Sigmoid colon (tissue), 6 donors: ENCODE measurements at regions not wholly inside any gene's neighbourhood (a gene's known extent, or its start where the extent isn't known, plus 50 kb on each side); places are given as distances from the start of the nearest gene placed in this dataset.

ENCODE experiments used
- DNase-seq: peaks from one replicate; pipeline ENCODE4 v3.0.0-alpha.2; 2019
- H3K27ac ChIP-seq, 4 donors: fragments of 200-600 bp; sonication (generic); one replicate each; pipeline ENCODE4 v1.5.1; 2016 to 2019; ENCODE audit warnings: mild to moderate bottlenecking in 1 of 4
- H3K27me3 ChIP-seq, 3 donors: fragments of 200-600 bp; sonication (generic); one replicate each; pipeline ENCODE4 v1.5.1; 2019; ENCODE audit warnings: mild to moderate bottlenecking in 1 of 3
- H3K36me3 ChIP-seq, 4 donors: fragments of 200-600 bp; sonication (generic); one replicate each; pipeline ENCODE4 v1.5.1; 2016 to 2019
- H3K4me1 ChIP-seq, 4 donors: fragments of 200-600 bp; sonication (generic); one replicate each; pipeline ENCODE4 v1.5.1; 2017 to 2019
- H3K4me3 ChIP-seq, 4 donors: fragments of 200-600 bp; sonication (generic); one replicate each; pipeline ENCODE4 v1.5.1; 2017 to 2019; ENCODE audit warnings: mild to moderate bottlenecking in 2 of 4, moderate library complexity in 1 of 4
- H3K9me3 ChIP-seq, 4 donors: fragments of 200-600 bp in 3 of 4; sonication (generic) in 3 of 4; one replicate each; pipeline versions ENCODE4 v1.5.1 to v1.6.1; 2013 to 2019
- CTCF ChIP-seq, 4 experiments: fragments of 450-650 bp in 3 of 4; fragments of 200-600 bp in 1 of 4; IDR thresholded peaks; one replicate each; pipeline ENCODE4 v1.5.1; 2016 to 2019; ENCODE audit warnings: antibody characterized with exemption in 4 of 4, mild to moderate bottlenecking in 3 of 4, moderate library complexity in 2 of 4
- EP300 ChIP-seq, 4 donors: sonication (generic); formaldehyde crosslinking; IDR thresholded peaks; one replicate each; pipeline ENCODE4 v1.6.1; 2017; ENCODE audit warnings: antibody characterized with exemption in 4 of 4
- POLR2A ChIP-seq, 2 donors: fragments of 450-650 bp; IDR thresholded peaks; one replicate each; pipeline ENCODE4 v1.6.1; 2016; ENCODE audit warnings: antibody characterized with exemption in 2 of 2, mild to moderate bottlenecking in 2 of 2, moderate library complexity in 2 of 2
- POLR2AphosphoS5 ChIP-seq, 4 donors: sonication (generic); formaldehyde crosslinking; IDR thresholded peaks; one replicate each; pipeline ENCODE4 v1.6.1; 2017; ENCODE audit warnings: antibody characterized with exemption in 4 of 4
- WGBS, 2 donors: extraction: QIAGEN DNeasy Blood & Tissue Kit; methylation state at CpG; one replicate each; pipeline ENCODE4 v1.1.7; 2013; 5-methylcytosine and 5-hydroxymethylcytosine counted together
- intact Hi-C: fragments of 100-400 bp; cut with DNase I; formaldehyde crosslinking; loops from one replicate; pipeline ENCODE4 v1.15.1; 2023
- donor health status: healthy with polysubstance abuse.
- donor health status: healthy.

- no peaks in the 10 kb centered on the region for H3K4me1 ChIP-seq
- 88 to 93% methylated on average over 7 of the region's 7 CpGs for WGBS, 2 donors
- no peak for DNase-seq
- H3K4me3 ChIP-seq, result no peak overlapping the region
- H3K9me3 ChIP-seq, result no peaks in the 10 kb centered on the region
- H3K27ac ChIP-seq, result no peak overlapping the region
- no peak for TF ChIP-seq EP300 (IDR thresholded peaks at IDR 0.05)
- TF ChIP-seq CTCF (IDR thresholded peaks at IDR 0.05), result no peak
- TF ChIP-seq POLR2A (IDR thresholded peaks at IDR 0.05), result no peak
- TF ChIP-seq POLR2AphosphoS5 (IDR thresholded peaks at IDR 0.05), result no peak
- H3K27me3 ChIP-seq, result no peaks in the 10 kb centered on the region
- intact Hi-C loops, result no loop called here
- H3K36me3 ChIP-seq, result no peaks in the 10 kb centered on the region
Measured at GRCh38 chr10:33111488-33112051, 153.5 kb upstream of the ITGB1 start.

GRCh38 chr10:33109788-33110469 is 151.9 kb upstream of the ITGB1 start:
- no peaks in the 10 kb centered on the region for H3K9me3 ChIP-seq
- intact Hi-C loops, result no loop called here
- no peaks in the 10 kb centered on the region for H3K27me3 ChIP-seq
- TF ChIP-seq CTCF (IDR thresholded peaks at IDR 0.05) (no peak), EP300 (IDR thresholded peaks at IDR 0.05) (no peak), POLR2AphosphoS5 (IDR thresholded peaks at IDR 0.05) (no peak), POLR2A (IDR thresholded peaks at IDR 0.05) (no peak)
- no peak for DNase-seq
- 83 to 89% methylated on average over 7 of the region's 7 CpGs for WGBS, 2 donors
- H3K36me3 ChIP-seq, result no peaks in the 10 kb centered on the region
- H3K4me3 ChIP-seq, result no peak overlapping the region
- H3K27ac ChIP-seq, result no peak overlapping the region
- no peaks in the 10 kb centered on the region for H3K4me1 ChIP-seq

- Histone ChIP-seq H3K4me1 (no peaks in the 10 kb centered on the region), H3K36me3 (no peaks in the 10 kb centered on the region), H3K27me3 (no peaks in the 10 kb centered on the region), H3K4me3 (no peak overlapping the region), H3K9me3 (no peaks in the 10 kb centered on the region), H3K27ac (no peak overlapping the region)
- no peak for DNase-seq
- intact Hi-C loops, result no loop called here
- TF ChIP-seq EP300 (IDR thresholded peaks at IDR 0.05) (no peak), POLR2AphosphoS5 (IDR thresholded peaks at IDR 0.05) (no peak), CTCF (IDR thresholded peaks at IDR 0.05) (no peak), POLR2A (IDR thresholded peaks at IDR 0.05) (no peak)
- 70 to 71% methylated on average over 4 of the region's 4 CpGs for WGBS, 2 donors
Measured at GRCh38 chr10:33109384-33109783, 151.4 kb upstream of the ITGB1 start.

GRCh38 chr10:33107953-33108352 is 149.9 kb upstream of the ITGB1 start:
- TF ChIP-seq CTCF (IDR thresholded peaks at IDR 0.05), result no peak
- no peak for TF ChIP-seq POLR2A (IDR thresholded peaks at IDR 0.05)
- TF ChIP-seq POLR2AphosphoS5 (IDR thresholded peaks at IDR 0.05), result no peak
- TF ChIP-seq EP300 (IDR thresholded peaks at IDR 0.05), result no peak
- H3K27me3 ChIP-seq, result no peaks in the 10 kb centered on the region
- H3K9me3 ChIP-seq, result no peaks in the 10 kb centered on the region
- intact Hi-C loops, result no loop called here
- no peak for DNase-seq
- no peak overlapping the region for H3K4me3 ChIP-seq
- 79% methylated on average over 4 of the region's 4 CpGs for WGBS, 2 donors
- H3K36me3 ChIP-seq, result no peaks in the 10 kb centered on the region
- H3K4me1 ChIP-seq, result no peaks in the 10 kb centered on the region
- H3K27ac ChIP-seq, result no peak overlapping the region
